Transverse colon (tissue), 4 donors: ENCODE measurements at regions not wholly inside any gene's neighbourhood (a gene's known extent, or its start where the extent isn't known, plus 50 kb on each side); places are given as distances from the start of the nearest gene placed in this dataset.

Experiments
- DNase-seq: peaks from one replicate; pipeline ENCODE4 v3.0.0-alpha.2; 2019
- H3K27ac ChIP-seq, 4 donors: fragments of 200-600 bp; sonication (generic); 2 replicates each; pipeline ENCODE4 v1.5.1; 2016 to 2018; ENCODE audit warnings: inconsistent platforms in 4 of 4
- H3K27me3 ChIP-seq: fragments of 200-600 bp; sonication (generic); 2 replicates; pipeline ENCODE4 v1.5.1; 2017; ENCODE audit warnings: inconsistent platforms
- H3K36me3 ChIP-seq, 4 donors: fragments of 200-600 bp; sonication (generic); 2 replicates each; pipeline ENCODE4 v1.5.1; 2017 to 2019; ENCODE audit warnings: inconsistent platforms in 4 of 4
- H3K4me1 ChIP-seq, 4 donors: fragments of 200-600 bp; sonication (generic); 2 replicates each; pipeline ENCODE4 v1.5.1; 2017 to 2020; ENCODE audit warnings: inconsistent platforms in 4 of 4
- H3K4me3 ChIP-seq, 4 donors: fragments of 200-600 bp; sonication (generic); 1 replicate in 1 of 4; 2 replicates in 3 of 4; pipeline versions ENCODE4 v1.5.1 to v1.6.1; 2017 to 2019; ENCODE audit warnings: inconsistent platforms in 4 of 4
- H3K9me3 ChIP-seq, 2 donors: fragments of 200-600 bp; sonication (generic); 2 replicates each; pipeline ENCODE4 v1.5.1; 2017 to 2019; ENCODE audit warnings: inconsistent platforms in 2 of 2
- CTCF ChIP-seq, 5 experiments: fragments of 200-600 bp in 3 of 5; fragments of 450-650 bp in 2 of 5; sonication (generic) in 3 of 5; IDR thresholded peaks; 1 replicate in 2 of 5; 2 replicates in 3 of 5; pipeline ENCODE4 v1.5.1; 2016 to 2017; ENCODE audit warnings: antibody characterized with exemption in 5 of 5, inconsistent platforms in 3 of 5, mild to moderate bottlenecking in 2 of 5, moderate library complexity in 1 of 5
- EP300 ChIP-seq: sonication (generic); formaldehyde crosslinking; IDR thresholded peaks from one replicate; pipeline ENCODE4 v1.6.1; 2017; ENCODE audit warnings: antibody characterized with exemption, low read depth
- POLR2A ChIP-seq: fragments of 450-650 bp; IDR thresholded peaks from one replicate; pipeline ENCODE4 v1.6.1; 2016; ENCODE audit warnings: antibody characterized with exemption, mild to moderate bottlenecking, moderate library complexity
- POLR2AphosphoS5 ChIP-seq, 3 donors: sonication (generic); formaldehyde crosslinking; IDR thresholded peaks; one replicate each; pipeline ENCODE4 v1.6.1; 2016; ENCODE audit warnings: antibody characterized with exemption in 3 of 3
- WGBS, 2 donors: methylation state at CpG; one replicate each; pipeline ENCODE4 v1.1.5; 2018; ENCODE audit warnings: low coverage in 1 of 2; 5-methylcytosine and 5-hydroxymethylcytosine counted together
- in situ Hi-C, 4 donors: fragments of 200-750 bp; cut with MboI; loops; one replicate each; pipeline versions ENCODE4 v1.15.0 to v1.15.1; 2017; ENCODE audit warnings: low sequenced_read_pairs in 3 of 4, low pct_ligation_motif_present in 1 of 4, low pct_unique_long_range_greater_than_20kb in 1 of 4
- intact Hi-C: fragments of 100-400 bp; cut with DNase I; formaldehyde crosslinking; loops from one replicate; pipeline ENCODE4 v1.15.1; 2023; ENCODE audit warnings: low total_unique reads

- DNase-seq = no peak
- WGBS, 2 donors = 42 to 51% methylated on average over 3 of the region's 3 CpGs
- Histone ChIP-seq H3K27ac (no peak overlapping the region), H3K4me1 (no peaks in the 10 kb centered on the region), H3K36me3 (no peaks in the 10 kb centered on the region), H3K9me3 (no peaks in the 10 kb centered on the region), H3K4me3 (no peak overlapping the region), H3K27me3 (no peaks in the 10 kb centered on the region)
- in situ Hi-C loops = no loop called here
- TF ChIP-seq POLR2A = no peak
- TF ChIP-seq EP300 = no peak
- intact Hi-C loops = no loop called here
Observed at GRCh38 chr5:98656125-98656795, 117.2 kb upstream of the RGMB start.

GRCh38 chr5:98656796-98657195 is 116.7 kb upstream of the RGMB start:
- Histone ChIP-seq H3K36me3 (no peaks in the 10 kb centered on the region), H3K9me3 (no peaks in the 10 kb centered on the region), H3K27ac (no peak overlapping the region), H3K4me3 (no peak overlapping the region), H3K4me1 (no peaks in the 10 kb centered on the region), H3K27me3 (no peaks in the 10 kb centered on the region)
- in situ Hi-C loops (no loop called here), intact Hi-C loops (no loop called here)
- WGBS, 2 donors = 89 to 96% methylated on average over 1 of the region's 1 CpG
- DNase-seq = no peak
- TF ChIP-seq CTCF (IDR thresholded peaks at IDR 0.05) = no peak
- TF ChIP-seq POLR2AphosphoS5 (IDR thresholded peaks at IDR 0.05) = no peak
- TF ChIP-seq EP300 = no peak
- no peak for TF ChIP-seq POLR2A

GRCh38 chr5:98657559-98657958 is 115.9 kb upstream of the RGMB start:
- in situ Hi-C loops = no loop called here
- H3K4me1 ChIP-seq = no peaks in the 10 kb centered on the region
- H3K4me3 ChIP-seq = no peak overlapping the region
- no peak overlapping the region for H3K27ac ChIP-seq
- no peaks in the 10 kb centered on the region for H3K36me3 ChIP-seq
- DNase-seq = no peak
- H3K27me3 ChIP-seq = no peaks in the 10 kb centered on the region
- no peaks in the 10 kb centered on the region for H3K9me3 ChIP-seq
- TF ChIP-seq POLR2AphosphoS5 (IDR thresholded peaks at IDR 0.05) = no peak
- no peak for TF ChIP-seq POLR2A
- TF ChIP-seq EP300 = no peak
- no peak for TF ChIP-seq CTCF (IDR thresholded peaks at IDR 0.05)
- intact Hi-C loops = no loop called here
- WGBS, 2 donors = 82 to 83% methylated on average over 4 of the region's 4 CpGs

GRCh38 chr5:98663521-98663920 is 109.9 kb upstream of the RGMB start:
- DNase-seq = no peak
- Histone ChIP-seq H3K4me3 (no peak overlapping the region), H3K4me1 (no peaks in the 10 kb centered on the region), H3K27ac (no peak overlapping the region), H3K36me3 (no peaks in the 10 kb centered on the region), H3K9me3 (no peaks in the 10 kb centered on the region), H3K27me3 (no peaks in the 10 kb centered on the region)
- in situ Hi-C loops = no loop called here
- TF ChIP-seq EP300 = no peak
- TF ChIP-seq POLR2AphosphoS5 (IDR thresholded peaks at IDR 0.05) = no peak
- TF ChIP-seq POLR2A = no peak
- TF ChIP-seq CTCF (IDR thresholded peaks at IDR 0.05) = no peak
- intact Hi-C loops = no loop called here

DNA sequence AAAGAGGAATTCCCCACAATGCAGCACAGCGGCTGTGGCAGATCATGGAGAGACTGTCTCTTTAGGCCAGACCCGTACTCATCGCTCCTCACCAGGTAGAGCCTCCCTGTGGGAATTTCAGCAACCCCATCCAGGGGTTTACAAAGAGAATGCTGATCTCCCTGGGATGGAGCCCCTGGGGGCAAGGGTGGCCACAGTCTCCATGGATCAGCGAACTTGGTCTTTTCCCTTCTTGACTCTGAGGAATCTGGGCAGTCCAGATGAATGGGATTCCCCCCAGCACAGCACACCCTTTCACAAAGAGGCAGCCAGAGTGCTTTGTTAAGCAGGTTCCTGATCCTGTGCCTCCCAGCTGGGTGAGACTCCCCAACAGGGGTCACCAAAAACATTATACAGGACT is 108.7 kb upstream of the RGMB start:
- Histone ChIP-seq H3K4me3 (no peak overlapping the region), H3K27me3 (no peaks in the 10 kb centered on the region), H3K9me3 (no peaks in the 10 kb centered on the region), H3K27ac (no peak overlapping the region), H3K36me3 (no peaks in the 10 kb centered on the region), H3K4me1 (no peaks in the 10 kb centered on the region)
- in situ Hi-C loops (no loop called here), intact Hi-C loops (no loop called here)
- DNase-seq = no peak
- no peak for TF ChIP-seq POLR2AphosphoS5 (IDR thresholded peaks at IDR 0.05)
- TF ChIP-seq POLR2A = no peak
- TF ChIP-seq EP300 = no peak
- WGBS, 2 donors = 92% methylated on average over 2 of the region's 4 CpGs; no CpG with 5 or more reads in 1 of the 2 donors
